GM21825 (cell line): ENCODE measurements at regions not wholly inside any gene's neighbourhood (a gene's known extent, or its start where the extent isn't known, plus 50 kb on each side); places are given as distances from the start of the nearest gene placed in this dataset.

ENCODE experiments used
- ATAC-seq: cut with Tn5 transposase; IDR thresholded peaks from one replicate; pipeline ENCODE4 v1.9.1; 2021; ENCODE audit warnings: mild to moderate bottlenecking, moderate library complexity; ENCODE audit not compliant: unreplicated experiment

- ATAC-seq: no peak
Measured at GRCh38 chr20:11785885-11786507, 131.7 kb upstream of the BTBD3 start.

DNA sequence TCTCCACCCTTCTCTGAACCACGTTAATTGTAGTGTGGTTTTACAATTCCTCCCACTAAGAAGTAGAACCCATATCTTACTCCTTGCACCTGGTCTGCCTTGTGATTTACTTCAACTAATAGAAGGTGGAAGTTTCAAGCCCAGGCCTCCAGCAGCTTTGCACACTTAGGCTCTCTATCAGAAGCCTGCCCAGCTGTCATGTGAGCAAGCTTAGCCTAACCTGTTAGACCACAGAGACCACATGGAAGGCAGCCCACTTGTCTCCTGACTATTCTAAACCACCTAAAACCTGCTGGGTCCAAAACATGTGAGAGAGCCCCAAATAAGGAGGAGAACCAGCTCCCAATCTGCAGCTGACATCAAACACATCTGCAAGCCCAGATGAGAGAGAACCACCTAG is 127.6 kb upstream of the BTBD3 start:
- ATAC-seq: no peak

GRCh38 chr20:11791316-11791715 is 126.4 kb upstream of the BTBD3 start:
- no peak for ATAC-seq

- ATAC-seq: no peak
Measured at GRCh38 chr20:11791835-11792567, 125.7 kb upstream of the BTBD3 start.

- no peak for ATAC-seq
Measured at GRCh38 chr20:11792568-11792953, 125.1 kb upstream of the BTBD3 start.

DNA sequence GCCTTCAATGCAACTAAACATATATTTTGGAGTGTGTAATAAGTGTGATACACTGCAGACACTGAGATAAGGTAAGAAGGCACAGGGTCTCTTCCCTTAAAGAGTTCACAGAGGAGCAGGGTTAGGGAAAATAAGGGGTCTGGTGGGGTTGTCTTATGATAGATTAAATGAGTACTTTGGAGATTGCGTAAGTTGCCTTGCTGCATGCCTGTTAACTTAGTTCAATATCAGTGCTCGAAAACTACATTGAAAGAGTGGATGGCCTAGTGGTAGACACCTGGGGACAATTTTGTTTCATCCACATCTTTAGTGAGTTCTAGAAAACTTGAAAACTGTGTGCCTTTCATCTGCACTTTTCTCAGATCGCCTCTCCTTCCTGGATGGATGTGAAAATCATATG is 123.2 kb upstream of the BTBD3 start:
- no peak for ATAC-seq

GRCh38 chr20:11795071-11795615 is 122.5 kb upstream of the BTBD3 start:
- no peak for ATAC-seq

- no peak for ATAC-seq
Measured at GRCh38 chr20:11796026-11796425, 121.7 kb upstream of the BTBD3 start.

DNA sequence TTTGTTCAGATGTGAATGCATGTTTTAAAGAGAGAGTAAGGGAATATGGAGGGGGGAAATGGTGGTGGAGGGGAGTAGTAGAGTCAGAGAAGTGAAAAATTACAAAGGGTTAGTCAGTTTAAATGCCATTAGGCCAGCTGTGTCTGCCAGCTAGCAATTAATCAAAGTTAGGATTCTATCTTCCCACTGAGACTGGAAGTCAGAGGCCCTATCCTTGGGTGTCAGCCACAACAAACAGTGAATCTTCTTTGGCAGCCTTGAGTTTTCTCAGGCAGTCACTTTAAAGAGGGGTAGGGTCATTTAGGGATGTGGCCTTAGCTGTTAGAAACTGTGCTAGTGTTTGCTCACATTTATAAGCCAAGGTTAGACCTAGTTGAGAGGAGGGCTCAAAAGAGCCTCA is 120.5 kb upstream of the BTBD3 start:
- no peak for ATAC-seq

GRCh38 chr20:11799281-11799684 is 118.4 kb upstream of the BTBD3 start:
- ATAC-seq: no peak

DNA sequence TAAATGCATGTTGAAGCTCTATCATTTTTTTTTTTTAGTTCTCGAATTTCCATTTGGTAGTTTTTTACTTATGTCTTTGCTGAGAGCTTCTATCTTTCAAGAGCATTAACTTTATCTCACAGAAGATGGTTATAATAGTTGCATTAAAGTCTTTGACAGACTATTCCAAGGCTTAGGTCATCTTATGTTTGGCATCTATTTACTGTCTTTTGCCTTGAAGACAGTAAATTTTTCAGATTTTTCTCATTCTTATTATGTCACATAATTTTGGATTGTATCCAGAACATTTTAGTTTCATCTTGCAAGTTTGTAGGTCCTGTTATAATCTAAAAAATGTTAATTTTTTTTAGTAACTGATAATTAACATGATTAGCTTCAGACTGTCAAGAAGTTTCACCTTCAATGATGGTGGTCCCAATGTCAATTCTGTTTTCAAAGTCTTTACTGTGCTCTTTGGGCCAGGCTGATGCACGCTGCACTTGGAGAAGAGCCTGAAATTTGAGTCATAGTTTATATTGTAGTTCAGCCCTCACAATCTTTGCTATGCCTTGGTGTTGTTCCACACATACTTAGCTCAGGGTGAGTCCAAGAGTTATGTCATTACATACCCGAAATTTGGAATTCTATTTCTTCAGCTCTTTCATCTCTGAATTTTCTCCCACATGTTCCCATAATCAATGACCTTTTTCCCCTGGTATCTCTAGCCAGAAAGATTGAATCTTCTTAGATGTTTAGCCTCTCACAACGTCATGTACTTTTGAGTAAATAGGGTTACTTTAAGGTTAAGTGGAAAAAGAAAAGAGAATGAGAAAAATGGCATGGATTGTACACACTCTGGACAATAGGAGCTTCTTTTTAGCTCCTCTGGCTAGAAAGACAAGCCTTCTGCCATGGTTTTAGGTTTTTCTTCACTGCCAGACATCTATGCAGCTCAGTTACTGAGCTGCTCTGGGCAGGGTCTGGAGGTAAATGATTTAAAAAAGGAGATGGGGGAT is 110.3 kb upstream of the BTBD3 start:
- no peak for ATAC-seq

DNA sequence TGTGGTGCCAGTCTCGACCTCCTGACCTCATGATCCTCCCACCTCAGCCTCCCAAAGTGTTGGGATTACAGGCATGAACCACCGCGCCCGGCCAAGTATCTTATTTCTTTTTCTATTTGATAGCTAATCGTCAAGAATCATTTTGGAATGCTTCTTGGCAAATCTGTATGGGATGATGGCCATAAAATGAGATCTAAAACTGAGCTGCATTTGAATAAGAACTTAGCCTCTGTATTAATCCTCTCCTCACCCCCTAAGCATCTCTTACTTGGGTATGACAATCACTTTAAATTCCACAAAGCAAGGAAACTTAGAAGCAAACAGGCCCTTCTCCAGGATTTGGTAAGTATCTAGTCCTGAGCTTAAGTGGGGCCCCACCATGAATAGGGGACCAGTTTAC is 108.9 kb upstream of the BTBD3 start:
- no peak for ATAC-seq

- no peak for ATAC-seq
Measured at GRCh38 chr20:11810311-11811083, 107.2 kb upstream of the BTBD3 start.

GRCh38 chr20:11813106-11813890 is 104.4 kb upstream of the BTBD3 start:
- ATAC-seq: no peak

DNA sequence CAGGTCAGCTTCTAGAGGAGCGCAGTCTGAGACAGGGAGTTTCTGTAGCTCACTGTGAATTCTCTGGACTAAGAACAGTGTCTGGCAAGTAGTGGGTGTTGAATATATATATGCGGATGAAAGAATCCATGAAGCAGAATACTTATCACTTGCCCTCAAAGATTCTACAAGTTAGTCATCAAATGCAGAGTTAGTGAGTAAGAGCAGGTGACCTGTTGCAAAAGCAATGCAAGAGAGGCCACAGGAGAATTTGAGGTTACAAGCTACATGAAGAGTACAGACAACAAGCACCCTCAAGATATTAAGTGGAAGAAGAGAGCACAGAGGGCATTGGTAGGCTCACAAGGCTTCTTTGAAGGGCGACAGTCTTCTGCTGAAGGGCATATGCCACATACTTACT is 103.4 kb upstream of the BTBD3 start:
- no peak for ATAC-seq

DNA sequence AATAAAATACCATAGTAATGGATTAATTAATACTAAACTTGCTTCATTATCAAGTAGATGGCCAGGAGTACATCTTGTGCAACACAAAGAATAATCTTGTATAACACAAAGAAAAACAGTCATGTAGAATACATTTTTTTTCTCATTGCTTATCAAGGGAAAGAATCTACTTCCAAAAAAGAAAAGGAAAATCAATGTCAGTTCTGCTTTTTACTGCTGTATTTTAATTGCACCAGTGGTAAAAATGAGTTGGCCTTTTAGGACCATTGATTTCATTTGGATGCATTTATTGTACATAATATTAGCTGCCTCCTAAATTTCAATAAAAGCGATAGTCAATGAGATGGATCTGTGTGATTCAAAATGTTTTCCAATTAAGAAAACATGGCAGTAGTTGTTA is 96.9 kb upstream of the BTBD3 start:
- ATAC-seq: no peak

- ATAC-seq: no peak
Measured at GRCh38 chr20:11822540-11822794, 95.2 kb upstream of the BTBD3 start.

GRCh38 chr20:11826334-11826733 is 91.4 kb upstream of the BTBD3 start:
- ATAC-seq: no peak

DNA sequence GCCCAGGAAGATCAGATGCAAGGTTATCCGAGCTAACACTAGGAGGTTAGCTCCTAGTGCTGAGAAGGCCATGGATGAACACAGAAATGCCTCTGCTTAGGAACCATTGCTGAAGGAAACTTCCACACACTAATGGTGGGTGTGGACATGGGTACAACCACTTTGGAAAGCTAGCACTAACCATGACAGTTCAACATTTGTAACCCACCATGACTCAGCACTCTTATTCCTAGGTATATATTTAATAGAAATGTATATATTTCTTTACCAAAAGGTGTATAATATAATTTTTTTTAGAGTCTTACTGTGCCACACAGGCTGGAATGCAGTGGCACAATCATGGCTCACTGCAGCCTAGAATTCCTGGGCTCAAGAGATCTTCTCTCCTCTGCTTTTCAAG is 85.3 kb upstream of the BTBD3 start:
- no peak for ATAC-seq

DNA sequence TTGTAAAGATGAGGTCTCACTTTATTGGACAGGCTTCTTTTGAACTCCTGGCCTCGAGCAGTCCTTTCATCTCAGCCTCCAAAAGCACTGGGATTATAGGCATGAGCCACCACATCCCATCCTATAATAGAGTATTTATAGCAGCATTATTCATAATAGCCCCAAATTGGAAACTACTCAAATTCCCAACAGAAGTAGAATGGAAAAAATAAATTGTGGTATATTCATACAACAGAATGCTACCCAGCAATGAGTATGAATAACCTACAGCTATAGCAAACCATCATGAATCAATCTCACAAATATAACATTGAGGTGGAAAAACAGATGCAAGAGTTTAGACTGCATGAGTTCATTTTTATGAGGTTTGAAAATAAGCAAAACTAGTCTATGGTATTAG is 84.8 kb upstream of the BTBD3 start:
- ATAC-seq: no peak
